NCI-H524 treated with DMSO at 0.1 percent for 48 hours (cell line): ENCODE measurements at regions not wholly inside any gene's neighbourhood (a gene's known extent, or its start where the extent isn't known, plus 50 kb on each side); places are given as distances from the start of the nearest gene placed in this dataset.
"Not testable (repeated sequence)": the region's sequence is repeated elsewhere in the genome, so short reads cannot be mapped to it uniquely, and the experiment has no call there.

ENCODE experiments used
- DNase-seq: peaks from one replicate; lab custom pipeline; 2025; lab: John Stamatoyannopoulos, UW

- DNase-seq, result no peak
These were observed 143.7 kb upstream of the ATXN1 start for GRCh38 chr6:16904957-16905356.

GRCh38 chr6:16903470-16903869, 142.2 kb upstream of the ATXN1 start:
- DNase-seq, result no peak

- DNase-seq, result no peak
These were observed 141.2 kb upstream of the ATXN1 start for GRCh38 chr6:16902502-16902901.

GRCh38 chr6:16901782-16902181, 140.5 kb upstream of the ATXN1 start:
- no peak for DNase-seq

GRCh38 chr6:16901306-16901705, 140.0 kb upstream of the ATXN1 start:
- no peak for DNase-seq

- DNase-seq, result no peak
These were observed 137.6 kb upstream of the ATXN1 start for GRCh38 chr6:16898640-16899396.

- no peak for DNase-seq
These were observed 136.4 kb upstream of the ATXN1 start for GRCh38 chr6:16897669-16898068.

GRCh38 chr6:16894301-16894700, 133.0 kb upstream of the ATXN1 start:
- no peak for DNase-seq

- DNase-seq, result not testable (repeated sequence)
These were observed 129.8 kb upstream of the ATXN1 start for GRCh38 chr6:16891110-16891509.

- no peak for DNase-seq
These were observed 124.3 kb upstream of the ATXN1 start for GRCh38 chr6:16885411-16886160.

- DNase-seq, result no peak
These were observed 123.3 kb upstream of the ATXN1 start for GRCh38 chr6:16884526-16884925.

- no peak for DNase-seq
These were observed 122.2 kb upstream of the ATXN1 start for GRCh38 chr6:16883414-16883813.

- no peak for DNase-seq
These were observed 121.0 kb upstream of the ATXN1 start for GRCh38 chr6:16882230-16882629.

- not testable (repeated sequence) for DNase-seq
These were observed 115.6 kb upstream of the ATXN1 start for GRCh38 chr6:16876852-16877251.

- no peak for DNase-seq
These were observed 114.9 kb upstream of the ATXN1 start for GRCh38 chr6:16876201-16876600.

GRCh38 chr6:16873698-16874097, 112.4 kb upstream of the ATXN1 start:
- DNase-seq, result no peak

- no peak for DNase-seq
These were observed 111.4 kb upstream of the ATXN1 start for GRCh38 chr6:16872543-16873235.

GRCh38 chr6:16871047-16871446, 109.8 kb upstream of the ATXN1 start:
- no peak for DNase-seq

- DNase-seq, result no peak
These were observed 107.7 kb upstream of the ATXN1 start for GRCh38 chr6:16868968-16869367.

- DNase-seq, result no peak
These were observed 96.8 kb upstream of the ATXN1 start for GRCh38 chr6:16857969-16858592.

GRCh38 chr6:16855460-16855859, 94.2 kb upstream of the ATXN1 start:
- no peak for DNase-seq

- DNase-seq, result no peak
These were observed 93.7 kb upstream of the ATXN1 start for GRCh38 chr6:16854986-16855385.
